Globus pallidus (tissue), 1 donor: ENCODE measurements at regions not wholly inside any gene's neighbourhood (a gene's known extent, or its start where the extent isn't known, plus 50 kb on each side); places are given as distances from the start of the nearest gene placed in this dataset.

Experiments
- DNase-seq: peaks from one replicate; pipeline ENCODE4 v3.0.0-alpha.2; 2015; ENCODE audit warnings: low spot score

- DNase-seq = no peak
These were observed 644.5 kb downstream of the KCTD16 start for GRCh38 chr5:144815131-144815530.

- DNase-seq = no peak
These were observed 642.1 kb downstream of the KCTD16 start for GRCh38 chr5:144812763-144813162.

GRCh38 chr5:144800169-144800568 is 629.5 kb downstream of the KCTD16 start:
- DNase-seq = no peak

GRCh38 chr5:144798595-144798994 is 627.9 kb downstream of the KCTD16 start:
- no peak for DNase-seq

GRCh38 chr5:144794922-144795321 is 624.2 kb downstream of the KCTD16 start:
- no peak for DNase-seq

- DNase-seq = no peak
These were observed 617.9 kb downstream of the KCTD16 start for GRCh38 chr5:144788556-144788955.

- no peak for DNase-seq
These were observed 617.4 kb downstream of the KCTD16 start for GRCh38 chr5:144788046-144788445.

GRCh38 chr5:144779368-144779767 is 608.7 kb downstream of the KCTD16 start:
- no peak for DNase-seq

- no peak for DNase-seq
These were observed 607.9 kb downstream of the KCTD16 start for GRCh38 chr5:144778561-144778960.

- DNase-seq = no peak
These were observed 603.5 kb downstream of the KCTD16 start for GRCh38 chr5:144774197-144774596.

- no peak for DNase-seq
These were observed 603.0 kb downstream of the KCTD16 start for GRCh38 chr5:144773628-144774027.

- DNase-seq = no peak
These were observed 601.1 kb downstream of the KCTD16 start for GRCh38 chr5:144771802-144772201.

- DNase-seq = no peak
These were observed 571.7 kb downstream of the KCTD16 start for GRCh38 chr5:144742361-144742760.

GRCh38 chr5:144731786-144732185 is 561.1 kb downstream of the KCTD16 start:
- DNase-seq = no peak

- no peak for DNase-seq
These were observed 541.4 kb downstream of the KCTD16 start for GRCh38 chr5:144712090-144712489.

- no peak for DNase-seq
These were observed 540.5 kb downstream of the KCTD16 start for GRCh38 chr5:144711172-144711571.

GRCh38 chr5:144710637-144711036 is 540.0 kb downstream of the KCTD16 start:
- DNase-seq = no peak

- no peak for DNase-seq
These were observed 533.1 kb downstream of the KCTD16 start for GRCh38 chr5:144703776-144704175.

GRCh38 chr5:144698484-144698883 is 527.8 kb downstream of the KCTD16 start:
- DNase-seq = no peak

GRCh38 chr5:144697847-144698262 is 527.2 kb downstream of the KCTD16 start:
- no peak for DNase-seq

- no peak for DNase-seq
These were observed 521.3 kb downstream of the KCTD16 start for GRCh38 chr5:144691936-144692335.

- DNase-seq = no peak
These were observed 514.2 kb downstream of the KCTD16 start for GRCh38 chr5:144684899-144685298.

- no peak for DNase-seq
These were observed 510.0 kb downstream of the KCTD16 start for GRCh38 chr5:144680711-144681110.

- DNase-seq = no peak
These were observed 500.4 kb downstream of the KCTD16 start for GRCh38 chr5:144671066-144671465.

GRCh38 chr5:144659634-144660227 is 489.1 kb downstream of the KCTD16 start:
- no peak for DNase-seq
